Duodenal mucosa (tissue), 2 donors: ENCODE measurements at regions not wholly inside any gene's neighbourhood (a gene's known extent, or its start where the extent isn't known, plus 50 kb on each side); places are given as distances from the start of the nearest gene placed in this dataset.
"Not testable (repeated sequence)": the region's sequence is repeated elsewhere in the genome, so short reads cannot be mapped to it uniquely, and the experiment has no call there.

Source experiments
- H3K27ac ChIP-seq: one replicate; pipeline ENCODE4 v1.7.0; 2013; ENCODE audit warnings: low read depth, low read length
- H3K27me3 ChIP-seq, 2 donors: one replicate each; pipeline ENCODE4 v1.7.0; 2013; ENCODE audit warnings: low read length in 2 of 2, control low read depth in 1 of 2; ENCODE audit not compliant: insufficient read depth in 2 of 2, control insufficient read depth in 1 of 2
- H3K36me3 ChIP-seq, 2 donors: one replicate each; pipeline ENCODE4 v1.7.0; 2013; ENCODE audit warnings: low read length in 2 of 2, control low read depth in 1 of 2; ENCODE audit not compliant: insufficient read depth in 2 of 2, control insufficient read depth in 1 of 2
- H3K4me1 ChIP-seq, 2 donors: one replicate each; pipeline ENCODE4 v1.7.0; 2013; ENCODE audit warnings: low read length in 2 of 2, control low read depth in 1 of 2; ENCODE audit not compliant: insufficient read depth in 2 of 2, control insufficient read depth in 1 of 2
- H3K4me3 ChIP-seq, 2 donors: one replicate each; pipeline ENCODE4 v1.7.0; 2013; ENCODE audit warnings: low read length in 2 of 2, low read depth in 1 of 2
- H3K9ac ChIP-seq, 2 donors: one replicate each; pipeline ENCODE4 v1.7.0; 2013; ENCODE audit warnings: low read length in 2 of 2, low read depth in 1 of 2
- H3K9me3 ChIP-seq, 2 donors: one replicate each; pipeline ENCODE4 v1.7.0; 2013; ENCODE audit warnings: low read length in 2 of 2, control low read depth in 1 of 2; ENCODE audit not compliant: control insufficient read depth in 1 of 2

GRCh38 chr5:104050436-104050835 is 487.8 kb upstream of the NUDT12 start:
- H3K4me3 ChIP-seq, result no peak overlapping the region
- no peaks in the 10 kb centered on the region for H3K36me3 ChIP-seq
- no peaks in the 10 kb centered on the region for H3K4me1 ChIP-seq
- peaks cover 0 to 1% of the 10 kb centered on the region in 2 donors for H3K9me3 ChIP-seq
- no peaks in the 10 kb centered on the region for H3K27me3 ChIP-seq
- H3K27ac ChIP-seq, result no peak overlapping the region
- H3K9ac ChIP-seq, result no peak overlapping the region

GRCh38 chr5:104049752-104050151 is 487.2 kb upstream of the NUDT12 start:
- Histone ChIP-seq H3K4me1 (no peaks in the 10 kb centered on the region), H3K27ac (no peak overlapping the region), H3K27me3 (no peaks in the 10 kb centered on the region), H3K9ac (no peak overlapping the region), H3K36me3 (no peaks in the 10 kb centered on the region), H3K9me3 (no peaks in the 10 kb centered on the region), H3K4me3 (no peak overlapping the region)

GRCh38 chr5:104048231-104048630 is 485.6 kb upstream of the NUDT12 start:
- H3K9ac ChIP-seq, result no peak overlapping the region
- H3K4me3 ChIP-seq, result no peak overlapping the region
- no peak overlapping the region for H3K27ac ChIP-seq
- no peaks in the 10 kb centered on the region for H3K4me1 ChIP-seq
- H3K27me3 ChIP-seq, result no peaks in the 10 kb centered on the region
- H3K36me3 ChIP-seq, result no peaks in the 10 kb centered on the region
- H3K9me3 ChIP-seq, result no peaks in the 10 kb centered on the region

- Histone ChIP-seq H3K9me3 (peaks cover 0 to 3% of the 10 kb centered on the region in 2 donors), H3K9ac (no peak overlapping the region), H3K4me3 (no peak overlapping the region), H3K36me3 (no peaks in the 10 kb centered on the region), H3K27me3 (no peaks in the 10 kb centered on the region), H3K4me1 (no peaks in the 10 kb centered on the region), H3K27ac (no peak overlapping the region)
Measured at GRCh38 chr5:104045987-104046386, 483.4 kb upstream of the NUDT12 start.

- H3K27ac ChIP-seq, result not testable (repeated sequence)
Measured at GRCh38 chr5:104039871-104040270, 477.3 kb upstream of the NUDT12 start.

GRCh38 chr5:104037136-104037535 is 474.5 kb upstream of the NUDT12 start:
- H3K27ac ChIP-seq, H3K9ac ChIP-seq, H3K4me3 ChIP-seq, H3K27me3 ChIP-seq, H3K9me3 ChIP-seq, H3K36me3 ChIP-seq, H3K4me1 ChIP-seq: not testable (repeated sequence)

More at GRCh38 chr5:104039871-104040270, 477.3 kb upstream of the NUDT12 start:
- not testable (repeated sequence) for H3K9ac ChIP-seq, H3K36me3 ChIP-seq, H3K4me1 ChIP-seq, H3K9me3 ChIP-seq, H3K4me3 ChIP-seq, H3K27me3 ChIP-seq

- not testable (repeated sequence) for H3K27ac ChIP-seq, H3K4me1 ChIP-seq, H3K4me3 ChIP-seq, H3K27me3 ChIP-seq, H3K9ac ChIP-seq, H3K36me3 ChIP-seq
- peaks cover 2 to 18% of the 10 kb centered on the region in 2 donors for H3K9me3 ChIP-seq
Measured at GRCh38 chr5:104033186-104033585, 470.6 kb upstream of the NUDT12 start.

- no peaks in the 10 kb centered on the region for H3K27me3 ChIP-seq
- H3K4me1 ChIP-seq, result no peaks in the 10 kb centered on the region
- H3K36me3 ChIP-seq, result no peaks in the 10 kb centered on the region
- H3K9me3 ChIP-seq, result peaks cover 8 to 22% of the 10 kb centered on the region in 2 donors
- H3K4me3 ChIP-seq, result no peak overlapping the region
- no peak overlapping the region for H3K9ac ChIP-seq
- H3K27ac ChIP-seq, result no peak overlapping the region
Measured at GRCh38 chr5:104024538-104024937, 461.9 kb upstream of the NUDT12 start.

- no peaks in the 10 kb centered on the region for H3K27me3 ChIP-seq
- no peak overlapping the region for H3K9ac ChIP-seq
- no peaks in the 10 kb centered on the region for H3K36me3 ChIP-seq
- H3K27ac ChIP-seq, result no peak overlapping the region
- peaks cover 8 to 24% of the 10 kb centered on the region in 2 donors for H3K9me3 ChIP-seq
- no peaks in the 10 kb centered on the region for H3K4me1 ChIP-seq
- no peak overlapping the region for H3K4me3 ChIP-seq
Measured at GRCh38 chr5:104023739-104024138, 461.1 kb upstream of the NUDT12 start.

- Histone ChIP-seq H3K4me1 (no peaks in the 10 kb centered on the region), H3K27me3 (no peaks in the 10 kb centered on the region), H3K4me3 (no peak overlapping the region), H3K9ac (no peak overlapping the region), H3K9me3 (peaks cover 0 to 11% of the 10 kb centered on the region in 2 donors), H3K27ac (no peak overlapping the region), H3K36me3 (no peaks in the 10 kb centered on the region)
Measured at GRCh38 chr5:104019956-104020355, 457.4 kb upstream of the NUDT12 start.

- no peak overlapping the region for H3K4me3 ChIP-seq
- H3K36me3 ChIP-seq, result no peaks in the 10 kb centered on the region
- peaks cover 0 to 11% of the 10 kb centered on the region in 2 donors for H3K9me3 ChIP-seq
- no peaks in the 10 kb centered on the region for H3K27me3 ChIP-seq
- no peak overlapping the region for H3K27ac ChIP-seq
- no peaks in the 10 kb centered on the region for H3K4me1 ChIP-seq
- H3K9ac ChIP-seq, result no peak overlapping the region
Measured at GRCh38 chr5:104018299-104018698, 455.7 kb upstream of the NUDT12 start.
